ENCODE measurements at regions not wholly inside any gene's neighbourhood (a gene's known extent, or its start where the extent isn't known, plus 50 kb on each side); places are given as distances from the start of the nearest gene placed in this dataset.

DNA sequence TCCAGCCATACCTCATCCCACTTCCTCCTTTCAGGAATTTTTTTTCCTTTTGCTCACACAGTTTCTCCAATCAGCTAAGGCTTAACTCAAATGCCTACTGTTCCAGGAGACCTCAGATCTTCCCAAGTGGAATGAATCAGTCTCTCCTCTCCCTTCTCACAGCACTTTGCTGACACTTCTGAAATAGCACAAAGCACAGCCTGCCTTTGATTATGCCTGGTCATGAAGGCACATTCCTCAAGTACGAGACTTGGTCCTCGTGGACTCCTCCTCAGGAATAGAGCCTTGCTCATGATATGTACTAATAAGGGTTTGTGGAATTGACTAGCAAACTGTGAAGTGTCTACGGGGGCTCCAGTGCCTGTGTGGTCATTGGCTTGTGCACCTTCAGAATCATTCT lies 176.7 kb upstream of the TENM4 start:
- TF ChIP-seq, protein P1, sequence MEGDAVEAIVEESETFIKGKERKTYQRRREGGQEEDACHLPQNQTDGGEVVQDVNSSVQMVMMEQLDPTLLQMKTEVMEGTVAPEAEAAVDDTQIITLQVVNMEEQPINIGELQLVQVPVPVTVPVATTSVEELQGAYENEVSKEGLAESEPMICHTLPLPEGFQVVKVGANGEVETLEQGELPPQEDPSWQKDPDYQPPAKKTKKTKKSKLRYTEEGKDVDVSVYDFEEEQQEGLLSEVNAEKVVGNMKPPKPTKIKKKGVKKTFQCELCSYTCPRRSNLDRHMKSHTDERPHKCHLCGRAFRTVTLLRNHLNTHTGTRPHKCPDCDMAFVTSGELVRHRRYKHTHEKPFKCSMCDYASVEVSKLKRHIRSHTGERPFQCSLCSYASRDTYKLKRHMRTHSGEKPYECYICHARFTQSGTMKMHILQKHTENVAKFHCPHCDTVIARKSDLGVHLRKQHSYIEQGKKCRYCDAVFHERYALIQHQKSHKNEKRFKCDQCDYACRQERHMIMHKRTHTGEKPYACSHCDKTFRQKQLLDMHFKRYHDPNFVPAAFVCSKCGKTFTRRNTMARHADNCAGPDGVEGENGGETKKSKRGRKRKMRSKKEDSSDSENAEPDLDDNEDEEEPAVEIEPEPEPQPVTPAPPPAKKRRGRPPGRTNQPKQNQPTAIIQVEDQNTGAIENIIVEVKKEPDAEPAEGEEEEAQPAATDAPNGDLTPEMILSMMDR (IDR thresholded peaks at IDR 0.05 in 4 of 5, conservative IDR thresholded peaks at IDR 0.05 in 1 of 5): no peak
- TF ChIP-seq POLR2A (IDR thresholded peaks at IDR 0.05): no peak

Measured in gastrocnemius medialis (tissue), 4 donors.